SK-N-SH (cell line): ENCODE measurements at regions not wholly inside any gene's neighbourhood (a gene's known extent, or its start where the extent isn't known, plus 50 kb on each side); places are given as distances from the start of the nearest gene placed in this dataset.

Experiments
- CTCF ChIA-PET: fragments of 300-600, 350-600 bp; formaldehyde crosslinking; extraction: SDS; loops from one replicate; lab custom pipeline; 2021; lab: Yijun Ruan, JAX
- POLR2A ChIA-PET: fragments of 350-600 bp; sonication (Branson Sonifier 250); formaldehyde crosslinking; extraction: SDS; loops from one replicate; lab custom pipeline; 2020; ENCODE audit warnings: antibody characterized with exemption, inconsistent platforms; lab: Yijun Ruan, JAX
- DNase-seq: peaks from one replicate; pipeline ENCODE4 v3.0.0; 2012
- H2AFZ ChIP-seq: fragments of 200-600 bp; sonication (generic); 2 replicates; pipeline ENCODE4 v1.8.1; 2016; ENCODE audit warnings: antibody characterized with exemption, mild to moderate bottlenecking, low read depth
- H3F3A ChIP-seq: fragments of 200-600 bp; sonication (generic); replicated peaks from 2 replicates; pipeline ENCODE3; 2016; ENCODE audit warnings: antibody characterized with exemption, mild to moderate bottlenecking; ENCODE audit not compliant: insufficient read depth
- H3K27ac ChIP-seq, 2 experiments: fragments of 200-500 bp in 1 of 2; fragments of 200-600 bp in 1 of 2; sonication (Bioruptor generic) in 1 of 2; sonication (generic), shearing (Covaris generic) in 1 of 2; 2 replicates each; pipeline versions ENCODE4 v1.5.1 to v1.6.1; 2014 to 2016; ENCODE audit warnings: low read depth in 2 of 2, inconsistent platforms in 1 of 2, low read length in 1 of 2, mild to moderate bottlenecking in 1 of 2, mixed read lengths in 1 of 2
- H3K27me3 ChIP-seq: fragments of 200-600 bp; sonication (generic), shearing (Covaris generic); 2 replicates; pipeline ENCODE4 v1.6.1; 2016; ENCODE audit warnings: mixed run types; ENCODE audit not compliant: insufficient read depth
- H3K36me3 ChIP-seq, 2 experiments: fragments of 200-500 bp in 1 of 2; fragments of 200-600 bp in 1 of 2; sonication (Bioruptor generic) in 1 of 2; sonication (generic) in 1 of 2; replicated peaks in 1 of 2; 2 replicates each; pipeline versions ENCODE3 to v1.5.1; 2014 to 2016; ENCODE audit warnings: low read length in 1 of 2, mild to moderate bottlenecking in 1 of 2; ENCODE audit not compliant: insufficient read depth in 2 of 2, control insufficient read depth in 1 of 2
- H3K4me1 ChIP-seq, 2 experiments: fragments of 200-500 bp in 1 of 2; fragments of 200-600 bp in 1 of 2; sonication (Bioruptor generic) in 1 of 2; sonication (generic), shearing (Covaris generic) in 1 of 2; 2 replicates each; pipeline versions ENCODE4 v1.5.1 to v1.6.1; 2014 to 2016; ENCODE audit warnings: low read depth in 1 of 2, low read length in 1 of 2, mixed run types in 1 of 2; ENCODE audit not compliant: insufficient read depth in 2 of 2, control insufficient read depth in 1 of 2
- H3K4me2 ChIP-seq: fragments of 200-600 bp; sonication (generic), shearing (Covaris generic); 2 replicates; pipeline ENCODE4 v1.6.1; 2017; ENCODE audit warnings: mixed run types
- H3K4me3 ChIP-seq, 2 experiments: fragments of 200-500 bp in 1 of 2; fragments of 200-600 bp in 1 of 2; sonication (Bioruptor generic) in 1 of 2; sonication (generic), shearing (Covaris generic) in 1 of 2; 2 replicates each; pipeline versions ENCODE4 v1.5.1 to v1.8.1; 2014 to 2016; ENCODE audit warnings: low read depth in 2 of 2, inconsistent platforms in 1 of 2, low read length in 1 of 2, mild to moderate bottlenecking in 1 of 2, mixed read lengths in 1 of 2, moderate library complexity in 1 of 2
- H3K79me2 ChIP-seq: fragments of 200-600 bp; sonication (generic); 2 replicates; pipeline ENCODE4 v1.8.1; 2017; ENCODE audit warnings: mild to moderate bottlenecking; ENCODE audit not compliant: insufficient read depth
- H3K9ac ChIP-seq: fragments of 200-600 bp; sonication (generic); 2 replicates; pipeline ENCODE4 v1.6.1; 2017; ENCODE audit warnings: mixed run types
- H3K9me2 ChIP-seq: fragments of 200-600 bp; sonication (generic); 2 replicates; pipeline ENCODE4 v1.6.1; 2017; ENCODE audit warnings: mixed run types
- H3K9me3 ChIP-seq: fragments of 200-600 bp; sonication (generic); 2 replicates; pipeline ENCODE4 v1.6.1; 2017; ENCODE audit warnings: mixed run types, mild to moderate bottlenecking, moderate library complexity
- H4K20me1 ChIP-seq: fragments of 200-600 bp; sonication (generic); 2 replicates; pipeline ENCODE4 v1.6.1; 2017; ENCODE audit warnings: mild to moderate bottlenecking, mixed run types; ENCODE audit not compliant: insufficient read depth
- CTCF ChIP-seq: fragments of 200-600 bp; sonication (generic); IDR thresholded peaks from 2 replicates; pipeline ENCODE4 v1.6.1; 2017; ENCODE audit warnings: antibody characterized with exemption, mild to moderate bottlenecking, moderate library complexity
- EP300 ChIP-seq, 2 experiments: IDR thresholded peaks; 2 replicates each; pipeline versions ENCODE4 v1.4.0 to v1.6.1; 2012; ENCODE audit warnings: borderline replicate concordance in 1 of 2, low read depth in 1 of 2, low read length in 1 of 2
- EZH2phosphoT487 ChIP-seq: fragments of 200-600 bp; sonication (generic); IDR thresholded peaks from 2 replicates; pipeline ENCODE4 v1.6.1; 2017; ENCODE audit warnings: low read depth, mixed run types, mild to moderate bottlenecking, antibody characterized with exemption, moderate library complexity, borderline replicate concordance
- FOXM1 ChIP-seq: IDR thresholded peaks from 2 replicates; pipeline ENCODE4 v1.4.0; 2012; ENCODE audit warnings: low read depth, mild to moderate bottlenecking
- POLR2AphosphoS5 ChIP-seq: IDR thresholded peaks from 2 replicates; pipeline ENCODE4 v1.6.1; 2012; ENCODE audit warnings: low read depth, low read length
- RAD21 ChIP-seq: IDR thresholded peaks from 2 replicates; pipeline ENCODE4 v1.6.1; 2012; ENCODE audit warnings: mild to moderate bottlenecking, low read length
- RCOR1 ChIP-seq: fragments of 150-350 bp; IDR thresholded peaks from 2 replicates; pipeline ENCODE4 v1.6.1; 2017; ENCODE audit warnings: antibody characterized with exemption, low read length
- SMC3 ChIP-seq: IDR thresholded peaks from 2 replicates; pipeline ENCODE4 v1.6.1; 2012; ENCODE audit warnings: low read depth, low read length, improper control_type of control experiment
- TAF1 ChIP-seq: IDR thresholded peaks from 2 replicates; pipeline ENCODE4 v1.6.1; 2012; ENCODE audit warnings: low read depth, mild to moderate bottlenecking, low read length, moderate library complexity, borderline replicate concordance
- WGBS: methylation state at CpG from one replicate; pipeline ENCODE4 v1.1.6; 2017; ENCODE audit warnings: low lambda C conversion rate; 5-methylcytosine and 5-hydroxymethylcytosine counted together

DNA sequence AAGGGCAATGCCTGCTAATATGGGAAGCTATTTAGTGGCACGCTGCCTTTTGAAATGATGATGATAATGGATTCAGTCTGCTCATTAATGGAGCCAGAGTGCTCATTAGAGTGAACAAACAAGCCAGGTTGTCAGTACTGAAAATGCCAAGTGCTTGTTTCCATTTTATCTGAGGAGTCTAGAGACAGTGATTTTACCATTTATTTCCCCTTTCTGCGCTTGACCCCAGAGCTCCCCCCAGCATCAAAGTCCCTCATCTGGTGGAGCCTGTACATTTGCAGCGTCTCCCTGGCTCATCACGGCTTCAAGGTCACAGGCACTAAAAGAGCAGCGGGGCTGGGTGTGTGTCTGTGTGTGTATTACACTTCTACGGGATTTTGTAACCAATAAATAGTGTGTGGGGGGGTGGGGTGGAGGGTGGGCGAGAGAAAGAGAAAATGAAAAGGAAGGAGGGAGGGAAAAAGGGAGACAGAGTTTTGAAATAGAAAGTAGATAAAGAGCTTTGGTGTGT is 553.8 kb downstream of the TFEC start:
- Histone ChIP-seq H3F3A (peaks cover 3% of the 10 kb centered on the region), H4K20me1 (no peaks in the 10 kb centered on the region), H3K9ac (no peak overlapping the region), H3K27ac (no peak overlapping the region), H3K4me3 (peak overlapping the region in 1 of 2 experiments; percentile 30; a peak in 2 of 4 replicates), H3K9me3 (no peaks in the 10 kb centered on the region), H2AFZ (no peak overlapping the region), H3K9me2 (no peaks in the 10 kb centered on the region; the same call in 1 of the 2 replicates), H3K4me2 (peak overlapping the region; percentile 27; the same call in 1 of the 2 replicates), H3K36me3 (no peaks in the 10 kb centered on the region), H3K79me2 (no peaks in the 10 kb centered on the region), H3K4me1 (no peaks in the 10 kb centered on the region), H3K27me3 (peaks cover 40% of the 10 kb centered on the region)
- ChIA-PET CTCF (no interaction called here), POLR2A (no interaction called here)
- no peak for TF ChIP-seq RAD21
- TF ChIP-seq EZH2phosphoT487: 0 out of 2 replicates have a peak, but pooled peaks have one; percentile 51
- WGBS: 6% methylated on average over 7 of the region's 7 CpGs
- DNase-seq: no peak

DNA sequence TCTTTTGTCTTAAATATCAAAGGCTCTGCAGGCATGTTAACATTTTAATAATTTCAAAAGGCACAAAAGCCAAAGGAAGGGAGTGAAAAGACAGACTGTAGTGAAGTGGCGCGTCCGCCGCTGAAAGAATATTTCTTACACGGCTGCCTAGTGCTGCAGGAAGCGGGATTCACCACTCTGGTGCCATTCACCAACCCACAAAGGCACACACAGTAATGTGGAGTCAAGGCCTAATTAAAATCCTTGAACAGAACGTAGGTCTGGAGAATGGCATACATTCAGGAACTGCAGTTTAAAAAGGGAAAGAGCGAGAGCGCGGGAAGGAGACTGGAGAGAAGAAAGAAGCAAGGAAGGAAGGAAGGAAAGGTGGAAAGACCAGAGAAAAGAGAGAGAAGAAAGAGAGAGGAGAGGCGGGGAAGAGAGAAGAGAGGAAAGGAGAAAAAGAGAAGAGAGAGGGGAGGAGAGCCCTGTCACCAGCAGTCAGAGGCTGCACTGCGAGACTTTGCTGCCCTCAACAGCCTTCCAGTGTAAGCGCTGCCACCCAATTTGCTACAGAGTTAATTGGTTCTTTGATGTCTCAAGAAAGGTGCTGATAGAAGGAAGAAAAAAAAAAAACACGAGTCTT is 554.0 kb downstream of the MDFIC start:
- no peak overlapping the region for H3K4me2 ChIP-seq
- ChIA-PET POLR2A (no interaction called here), CTCF (no interaction called here)
- no peaks in the 10 kb centered on the region; the same call in 1 of the 2 replicates for H3K9me2 ChIP-seq
- no peak overlapping the region for H2AFZ ChIP-seq
- no peak overlapping the region for H3K9ac ChIP-seq
- no peak overlapping the region for H3K27ac ChIP-seq
- no peaks in the 10 kb centered on the region for H3K4me1 ChIP-seq
- peaks cover 40% of the 10 kb centered on the region for H3K27me3 ChIP-seq
- no peak for DNase-seq
- 37% methylated on average over 14 of the region's 14 CpGs for WGBS
- no peaks in the 10 kb centered on the region for H3K79me2 ChIP-seq
- H4K20me1 ChIP-seq: no peaks in the 10 kb centered on the region
- H3K4me3 ChIP-seq: no peak overlapping the region
- H3K36me3 ChIP-seq: no peaks in the 10 kb centered on the region
- H3K9me3 ChIP-seq: no peaks in the 10 kb centered on the region
- TF ChIP-seq CTCF (peak; percentile 38; the same call in 1 of the 2 replicates), POLR2AphosphoS5 (no peak), RAD21 (peak; percentile 34), SMC3 (0 out of 2 replicates have a peak, but pooled peaks have one; percentile 23), FOXM1 (no peak), TAF1 (no peak), RCOR1 (no peak), EP300 (IDR thresholded peaks at IDR 0.05; ENCODE audit: borderline replicate concordance in 1 of 2, low read depth in 1 of 2, low read length in 1 of 2) (no peak)
- peaks cover 3% of the 10 kb centered on the region for H3F3A ChIP-seq
